ENCODE measurements at regions not wholly inside any gene's neighbourhood (a gene's known extent, or its start where the extent isn't known, plus 50 kb on each side); places are given as distances from the start of the nearest gene placed in this dataset.

GRCh38 chr13:38073931-38074330, 204.4 kb upstream of the TRPC4 start:
- TF ChIP-seq EZH2 (IDR thresholded peaks at IDR 0.05; ENCODE audit: insufficient read depth, poor library complexity, severe bottlenecking), result no peak
- TF ChIP-seq EZH2phosphoT487 (IDR thresholded peaks at IDR 0.05; ENCODE audit: insufficient read depth, low read depth), result no peak

All from GM23248 (cell line).